HG03432 (cell line): ENCODE measurements at regions not wholly inside any gene's neighbourhood (a gene's known extent, or its start where the extent isn't known, plus 50 kb on each side); places are given as distances from the start of the nearest gene placed in this dataset.

ENCODE experiments used
- ATAC-seq: cut with Tn5 transposase; IDR thresholded peaks from one replicate; pipeline ENCODE4 v1.9.1; 2021; ENCODE audit warnings: mild to moderate bottlenecking, moderate library complexity; ENCODE audit not compliant: unreplicated experiment

DNA sequence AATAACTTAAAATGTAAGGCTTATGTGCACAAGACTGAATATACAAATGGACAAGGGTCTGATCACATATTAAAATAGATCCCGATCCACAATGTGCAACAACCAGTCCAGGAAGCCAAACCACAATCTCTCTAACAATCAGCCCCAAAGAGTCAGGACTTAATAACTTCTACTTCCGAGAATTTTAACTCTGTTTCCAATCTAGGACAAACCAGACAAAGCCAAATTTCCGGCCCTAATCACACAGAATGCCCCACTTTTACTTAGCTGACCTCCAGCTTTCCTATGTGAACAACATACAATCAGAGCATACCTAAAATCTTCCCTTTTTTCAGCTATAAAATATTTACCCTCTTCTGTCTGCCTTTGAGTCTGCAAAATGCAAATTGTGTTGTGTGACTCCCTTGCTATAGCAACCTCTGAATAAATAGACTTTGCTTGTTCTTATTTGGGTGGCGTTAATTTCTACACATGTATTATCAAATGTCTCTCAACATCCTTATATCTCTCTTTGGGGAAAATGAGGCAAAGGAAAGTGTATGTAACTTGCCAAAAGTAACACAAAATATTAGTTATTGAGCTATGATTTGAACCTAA lies 381.9 kb upstream of the MC4R start:
- ATAC-seq = no peak

DNA sequence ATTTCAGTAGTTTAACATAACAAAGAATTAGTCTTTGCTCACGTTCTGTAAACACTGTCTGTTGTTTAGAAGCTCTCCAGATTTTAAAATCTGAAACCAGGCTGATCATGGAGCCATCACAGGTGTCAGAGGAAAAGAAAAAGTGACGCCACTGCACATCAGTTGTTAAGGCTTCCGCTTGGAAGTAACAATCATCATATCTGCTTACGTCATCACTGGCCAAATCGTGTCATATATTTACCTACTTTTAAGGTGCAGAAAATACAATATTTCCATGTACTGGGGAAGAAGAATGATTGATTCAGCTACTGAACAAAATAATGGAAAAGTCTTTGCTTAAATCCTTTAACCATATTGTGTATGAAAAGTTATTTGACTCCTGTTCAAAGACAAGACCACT lies 382.6 kb upstream of the MC4R start:
- no peak for ATAC-seq

DNA sequence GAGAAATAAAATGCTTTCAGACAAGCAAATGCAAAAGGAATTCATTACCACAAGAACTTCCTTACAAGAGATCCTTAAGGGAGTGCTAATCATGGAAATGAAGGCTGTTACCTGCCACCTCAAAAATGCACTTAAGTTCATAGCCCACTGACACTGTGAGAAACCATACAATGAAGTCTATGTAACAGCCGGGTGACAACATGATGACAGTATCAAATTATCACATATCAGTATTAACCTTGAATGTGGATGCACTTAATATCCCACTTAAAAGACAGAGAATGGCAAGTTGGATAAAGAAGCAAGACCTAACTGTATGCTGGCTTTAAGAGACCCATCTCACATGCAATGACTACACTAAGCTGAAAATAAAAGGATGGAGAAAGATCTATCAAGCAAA lies 403.4 kb upstream of the MC4R start:
- no peak for ATAC-seq

DNA sequence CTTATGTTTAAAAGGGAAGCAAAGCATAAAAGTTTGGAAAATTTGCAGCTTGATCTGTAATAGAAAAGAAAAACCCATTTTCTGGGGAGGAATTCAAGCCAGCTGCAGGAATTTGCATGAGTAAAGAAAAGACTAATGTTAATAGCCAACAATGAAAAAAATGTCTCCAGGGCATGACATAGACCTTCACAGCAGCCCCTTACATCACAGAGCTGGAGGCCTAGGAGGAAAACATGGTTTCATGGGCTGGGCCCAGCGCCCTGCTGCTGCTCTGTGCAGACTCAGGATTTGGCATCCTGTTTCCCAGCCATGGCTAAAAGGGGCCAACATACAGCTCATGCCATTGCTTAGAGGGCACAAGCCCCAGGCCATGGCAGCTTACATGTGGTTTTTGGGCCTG lies 411.6 kb upstream of the MC4R start:
- no peak for ATAC-seq

DNA sequence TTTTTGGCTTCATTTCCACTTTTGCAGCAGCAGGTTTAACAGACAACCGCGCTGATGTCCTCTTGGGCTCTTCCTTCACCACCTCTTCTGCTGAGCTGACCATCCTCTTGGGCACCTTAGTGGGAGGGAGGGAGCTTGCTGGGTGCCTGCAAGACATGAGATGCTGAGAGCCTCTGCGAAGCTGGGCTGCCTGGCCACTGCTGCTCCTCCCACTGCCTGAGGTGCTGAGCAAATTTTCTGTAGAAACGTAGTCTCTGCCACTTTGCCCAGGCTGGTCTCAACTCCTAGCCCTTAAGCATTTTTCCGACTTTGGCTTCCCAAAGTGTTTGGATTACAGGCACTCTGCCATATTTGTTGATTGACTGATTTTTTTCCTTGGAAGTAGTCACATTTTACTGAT lies 422.2 kb upstream of the MC4R start:
- no peak for ATAC-seq

DNA sequence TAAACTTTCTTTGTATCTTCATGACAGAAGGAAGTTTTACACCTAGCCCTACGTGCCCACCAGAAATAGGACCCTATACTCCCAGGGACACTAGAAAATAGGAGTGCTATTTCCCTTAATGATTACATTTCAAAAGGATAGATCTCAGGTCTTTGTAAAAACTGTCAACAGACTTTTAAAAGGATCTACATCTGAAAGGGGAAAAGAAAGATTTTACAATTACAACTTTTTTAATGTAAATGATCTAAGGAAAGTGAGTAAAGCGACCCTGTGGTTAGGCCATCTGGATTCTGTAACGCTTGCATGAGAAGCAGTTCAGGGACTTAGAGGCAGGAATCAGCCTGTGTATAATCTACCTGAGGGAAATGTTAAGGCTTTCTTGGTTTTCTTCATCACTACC lies 431.8 kb upstream of the MC4R start:
- ATAC-seq = no peak

DNA sequence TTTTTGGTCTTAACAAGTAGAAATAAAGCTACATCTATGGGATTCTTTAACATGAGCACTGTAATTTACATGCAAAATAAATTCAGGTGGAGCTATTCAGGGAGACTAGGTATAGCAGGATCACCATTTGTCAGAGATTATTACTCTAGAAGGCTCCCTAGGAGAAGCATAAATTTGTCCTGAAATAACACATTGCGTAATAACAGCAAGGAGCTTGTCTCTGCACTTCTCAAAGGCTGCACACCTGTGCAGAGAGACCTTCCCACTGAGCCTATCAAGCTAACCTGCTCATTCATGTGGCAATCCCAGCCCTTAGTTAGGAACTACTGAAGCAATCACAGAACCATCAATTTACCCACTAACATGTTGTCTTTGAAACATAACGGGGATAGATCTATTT lies 437.4 kb upstream of the MC4R start:
- ATAC-seq = no peak

DNA sequence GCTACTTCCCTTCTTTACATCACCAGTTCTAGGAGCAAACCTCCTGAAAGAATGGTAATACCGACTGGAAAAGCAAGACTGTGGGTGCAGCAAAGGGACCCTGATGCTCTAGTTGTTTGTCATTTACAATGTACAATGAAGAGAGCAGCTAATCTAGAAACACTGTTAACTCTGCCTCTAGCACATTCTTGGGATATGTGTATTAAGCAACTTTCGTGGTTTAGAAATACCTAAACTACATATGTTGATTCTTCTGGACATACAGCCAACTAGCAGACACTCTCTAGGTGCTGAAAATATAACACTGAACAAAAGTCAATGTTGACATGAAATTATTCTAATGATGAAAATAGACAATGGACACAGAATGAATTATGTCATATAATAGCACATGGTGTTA lies 440.3 kb upstream of the MC4R start:
- no peak for ATAC-seq

DNA sequence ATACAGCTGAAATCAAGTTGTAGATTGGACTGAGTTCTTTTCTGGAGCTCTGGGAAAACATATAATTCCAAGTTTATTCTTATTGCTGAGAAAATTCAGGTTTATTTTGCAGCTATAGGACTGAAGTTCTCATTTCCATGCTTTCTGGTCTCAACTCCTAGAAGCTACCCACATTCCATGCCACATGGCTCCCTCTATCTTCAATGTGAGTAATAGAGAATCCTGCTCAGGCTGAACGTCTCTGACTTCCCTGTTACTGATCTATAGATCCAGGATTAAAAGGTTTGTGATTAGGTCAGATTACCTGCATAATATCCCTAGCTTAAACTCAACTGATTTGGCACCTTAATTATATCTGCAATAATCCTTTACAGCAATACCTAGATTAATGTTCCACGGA lies 453.8 kb upstream of the MC4R start:
- no peak for ATAC-seq

DNA sequence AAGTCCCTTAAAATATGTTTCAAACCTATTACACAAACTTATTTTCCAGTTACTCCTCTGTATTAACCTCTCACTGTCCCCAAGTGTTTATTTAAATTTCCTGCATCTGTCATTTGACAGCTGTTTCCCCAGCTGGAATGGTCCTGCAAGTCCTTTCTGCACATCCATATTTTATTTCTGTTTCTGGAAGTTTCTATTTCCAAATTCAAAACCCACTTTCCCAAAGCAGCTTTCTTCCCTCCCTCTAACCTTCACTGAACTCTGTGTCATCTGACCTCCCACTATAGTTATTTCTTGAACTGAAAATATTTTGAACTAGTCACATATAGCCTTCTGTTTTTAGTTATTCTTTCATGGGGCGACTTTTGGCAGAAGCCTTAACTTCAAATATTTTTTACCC lies 459.4 kb upstream of the MC4R start:
- ATAC-seq = no peak

DNA sequence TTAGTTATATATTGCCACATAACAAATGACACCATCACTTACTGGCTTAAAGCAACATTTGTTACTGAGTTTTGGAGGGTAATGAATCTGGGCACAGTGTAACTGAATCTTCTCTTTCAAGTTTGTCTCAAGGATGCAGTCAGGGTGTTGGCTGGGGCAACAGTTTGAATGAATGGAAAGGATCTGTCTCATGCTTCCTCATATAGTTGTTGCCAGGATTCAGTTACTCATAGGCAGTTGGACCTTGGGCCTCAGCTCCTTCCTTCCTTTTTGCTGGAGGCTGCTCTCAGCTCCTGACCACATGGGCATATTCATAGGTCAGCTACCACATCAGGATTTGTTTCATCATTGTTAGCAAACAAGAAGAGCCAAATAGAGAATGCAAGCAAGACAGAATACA lies 466.1 kb upstream of the MC4R start:
- ATAC-seq = no peak

DNA sequence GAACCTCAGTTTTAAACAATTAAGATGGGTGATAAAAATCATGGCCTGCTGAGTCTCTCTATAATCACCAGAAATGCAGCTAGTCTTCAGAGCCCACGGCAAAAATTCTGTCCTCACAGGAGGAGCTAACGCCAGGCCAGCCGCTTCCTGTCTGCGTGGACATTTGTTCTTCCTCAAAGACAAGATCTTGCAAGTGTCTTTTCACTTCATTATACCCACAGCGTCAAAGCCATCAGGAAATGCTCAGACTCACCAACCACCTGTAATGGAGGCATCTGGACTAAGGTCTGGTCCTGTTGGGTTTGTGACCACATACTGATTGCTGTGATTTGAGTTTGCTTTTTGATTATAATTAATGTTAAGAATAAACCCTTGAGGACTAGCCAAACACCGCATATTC lies 473.8 kb upstream of the MC4R start:
- ATAC-seq = no peak

DNA sequence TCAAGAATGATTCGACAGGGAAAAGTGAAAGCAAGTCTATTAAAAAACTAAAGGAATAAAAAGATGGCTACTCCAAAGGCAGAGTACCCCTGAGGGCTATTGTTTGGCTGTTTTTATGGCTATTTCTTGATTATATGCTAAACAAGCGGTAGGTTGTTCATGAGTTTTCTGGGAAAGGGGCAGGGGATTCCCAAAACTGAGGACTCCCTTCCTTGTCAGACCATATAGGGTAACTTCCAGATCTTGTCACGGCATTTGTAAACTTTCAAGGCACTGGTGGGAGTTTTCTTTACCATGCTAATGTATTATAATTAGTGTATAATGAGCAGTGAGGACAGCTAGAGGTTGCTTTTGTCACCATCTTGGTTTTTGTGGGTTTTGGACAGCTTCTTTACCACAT lies 474.9 kb upstream of the MC4R start:
- ATAC-seq = no peak

DNA sequence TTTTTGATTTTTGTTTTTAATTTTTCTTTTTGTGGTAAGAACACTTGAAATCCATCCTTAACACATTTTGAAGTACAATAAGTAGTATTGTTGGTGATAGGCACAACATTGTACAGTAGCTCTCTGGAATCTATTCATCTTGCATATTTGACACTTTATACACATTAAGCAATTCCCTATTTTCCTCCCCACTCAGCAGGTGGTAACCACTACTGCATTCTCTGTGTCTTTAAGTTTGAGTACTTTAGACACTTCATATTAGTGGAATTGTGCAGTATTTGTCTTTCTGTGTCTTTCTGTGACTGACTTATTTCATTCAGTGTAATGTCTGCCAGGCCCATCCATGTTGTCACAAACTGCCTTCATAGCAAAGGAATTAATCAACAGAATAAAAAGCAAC lies 471.7 kb upstream of the CDH20 start:
- no peak for ATAC-seq

DNA sequence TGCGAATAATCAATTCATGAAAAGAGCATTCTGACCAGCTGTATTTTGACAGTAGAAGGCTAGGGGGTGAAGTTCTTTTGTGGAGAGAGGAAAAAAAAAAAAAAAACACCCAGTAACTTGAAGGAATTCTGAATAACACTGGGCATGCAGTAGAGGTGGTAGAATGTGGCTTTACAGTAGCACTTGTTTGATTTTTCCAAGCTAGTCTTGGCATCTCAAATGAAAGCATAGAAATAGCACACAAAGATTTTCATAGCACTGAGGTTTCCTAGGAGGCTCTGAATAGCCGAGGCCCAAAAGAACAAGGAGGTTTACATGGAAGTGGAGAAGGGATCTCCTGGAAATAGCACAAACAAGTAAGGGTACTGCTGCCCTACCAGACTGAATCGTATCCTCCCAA lies 470.2 kb upstream of the CDH20 start:
- ATAC-seq = no peak

DNA sequence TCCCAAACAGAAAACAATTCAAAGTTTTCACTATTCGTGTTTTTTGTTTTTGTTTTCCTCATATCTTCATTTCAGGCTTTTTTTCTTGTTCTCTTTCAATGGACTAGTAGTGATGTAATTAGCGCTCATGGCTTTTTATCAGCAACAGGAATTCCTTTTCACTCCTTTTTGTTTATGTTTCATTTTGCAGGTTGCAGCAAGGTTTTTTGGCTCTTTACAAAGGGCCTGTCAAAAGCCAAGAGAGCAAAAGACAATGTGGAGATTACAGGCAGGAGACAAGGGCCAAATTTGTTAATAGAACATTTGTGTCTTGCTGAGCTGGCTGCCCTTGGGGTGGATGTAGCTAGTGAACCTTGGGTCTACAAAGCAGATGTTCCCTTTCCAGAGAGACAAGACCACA lies 467.4 kb upstream of the CDH20 start:
- ATAC-seq = no peak

DNA sequence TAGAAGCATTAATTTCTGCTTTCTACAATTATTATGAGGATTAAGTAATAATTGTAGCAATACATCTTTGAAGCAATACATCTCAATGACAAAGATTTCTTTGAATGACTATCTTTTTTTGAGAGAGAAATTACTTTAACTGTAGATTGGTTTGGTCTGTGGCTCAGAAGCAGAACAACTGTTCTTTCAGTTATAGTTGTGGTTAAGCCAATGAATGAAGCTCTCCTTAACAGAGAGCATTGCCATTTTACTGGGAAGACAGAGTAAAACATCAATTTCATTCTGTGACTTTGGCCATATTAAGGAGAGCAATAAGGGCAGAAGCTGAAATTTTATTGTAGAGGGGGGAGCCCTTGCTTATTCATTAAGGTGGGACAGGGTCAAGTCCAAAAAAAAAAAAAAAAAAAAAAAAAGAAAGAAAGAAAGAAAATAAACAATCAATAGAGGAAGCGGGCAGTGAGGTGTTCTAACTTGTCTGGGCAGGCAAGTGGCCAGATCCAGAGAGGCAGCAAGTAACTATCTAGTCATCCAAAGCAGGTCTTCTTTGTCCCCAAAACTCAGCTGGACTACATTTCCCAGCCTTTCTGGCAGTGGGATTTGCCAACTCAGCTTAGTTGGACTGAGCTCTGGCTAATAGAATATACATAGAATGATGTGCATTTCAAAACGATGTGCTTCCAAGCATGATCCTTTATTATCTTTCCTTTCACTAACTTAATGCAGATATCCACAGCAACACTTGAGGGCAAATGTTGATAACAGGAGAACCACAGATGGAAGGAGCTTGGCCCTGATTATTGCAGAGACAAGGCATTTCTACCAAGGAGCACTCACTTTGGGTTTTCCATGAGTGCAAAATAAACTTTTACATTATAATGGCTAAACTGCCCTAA lies 462.7 kb upstream of the CDH20 start:
- ATAC-seq = peak; percentile 56

DNA sequence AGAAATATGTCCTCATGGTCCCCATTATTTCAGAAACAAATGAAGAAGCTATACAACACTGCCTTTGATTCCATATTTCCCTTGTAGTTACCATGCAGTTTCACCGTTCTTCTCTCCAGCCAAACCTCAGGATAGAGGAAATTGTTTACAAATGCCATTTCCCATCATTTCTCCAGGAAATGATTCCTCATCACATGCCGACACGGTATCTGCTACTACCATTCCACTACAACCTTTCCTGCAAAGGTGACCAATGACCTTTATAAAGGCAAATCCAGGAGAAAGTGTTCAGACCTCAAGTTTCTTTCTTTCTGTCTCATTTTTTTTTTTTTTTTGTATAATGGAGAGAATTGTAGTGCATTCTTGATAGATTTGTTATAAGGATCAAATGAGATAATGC lies 460.8 kb upstream of the CDH20 start:
- ATAC-seq = no peak

DNA sequence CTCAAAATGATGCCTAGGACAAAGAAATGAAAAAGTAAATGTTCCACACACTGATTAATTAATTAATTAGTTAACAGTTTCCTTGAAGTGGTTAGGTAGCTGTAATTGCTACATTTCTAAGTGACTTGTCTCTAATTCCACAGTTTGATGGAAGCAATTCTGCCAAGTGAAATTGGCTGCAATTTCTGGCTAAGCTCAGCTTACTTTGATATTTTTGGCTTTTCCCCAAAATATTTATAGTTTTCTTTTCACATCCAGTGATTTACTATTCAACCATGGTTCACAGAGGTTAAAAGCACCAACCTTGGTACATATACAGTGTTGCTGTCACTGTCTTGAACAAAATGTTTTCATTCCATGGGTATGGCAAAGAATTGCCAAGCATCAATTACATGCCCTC lies 459.5 kb upstream of the CDH20 start:
- no peak for ATAC-seq

DNA sequence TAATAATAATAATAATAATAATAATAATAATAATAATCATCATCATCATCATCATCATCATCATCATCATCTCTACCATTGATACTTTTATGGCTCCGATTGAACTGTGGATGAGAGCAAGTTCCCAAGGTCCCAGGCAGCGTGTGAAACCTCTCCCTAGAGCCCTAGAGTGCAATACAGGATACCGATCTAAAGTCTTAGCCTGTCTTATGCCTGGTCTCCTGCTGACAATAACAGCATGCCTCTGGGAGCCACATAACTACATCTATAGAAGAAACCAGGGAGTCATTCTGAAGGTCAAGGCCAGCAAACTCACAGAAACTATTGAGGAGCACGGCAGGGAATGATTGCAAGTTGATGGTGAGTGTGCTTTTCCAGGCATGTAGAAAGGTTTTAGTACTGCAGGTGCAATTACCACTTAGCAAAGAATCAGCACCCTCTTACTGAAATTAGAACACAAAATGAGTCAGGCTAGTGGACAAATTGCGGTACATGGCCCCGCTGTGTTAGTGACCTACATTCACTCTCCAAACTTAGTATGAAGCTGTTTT lies 457.2 kb upstream of the CDH20 start:
- no peak for ATAC-seq

DNA sequence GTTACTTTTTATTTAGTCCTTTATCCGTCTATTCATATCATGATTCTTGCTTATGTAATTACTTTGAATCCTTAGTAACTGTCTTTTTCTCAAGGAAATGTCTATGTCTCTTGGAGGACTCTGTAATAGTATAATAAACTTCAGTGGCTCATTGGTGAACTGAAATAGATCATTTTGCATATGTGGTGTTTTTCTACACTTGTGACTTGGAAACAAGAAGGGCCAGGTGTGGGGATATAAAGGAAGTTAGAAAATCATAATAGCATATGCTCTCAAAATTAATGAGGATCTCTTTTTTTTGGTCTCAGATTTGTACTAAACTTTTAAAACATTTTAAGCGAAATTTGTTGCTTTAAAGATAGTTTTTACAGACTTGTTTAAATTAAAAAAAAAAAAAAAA lies 453.0 kb upstream of the CDH20 start:
- no peak for ATAC-seq

DNA sequence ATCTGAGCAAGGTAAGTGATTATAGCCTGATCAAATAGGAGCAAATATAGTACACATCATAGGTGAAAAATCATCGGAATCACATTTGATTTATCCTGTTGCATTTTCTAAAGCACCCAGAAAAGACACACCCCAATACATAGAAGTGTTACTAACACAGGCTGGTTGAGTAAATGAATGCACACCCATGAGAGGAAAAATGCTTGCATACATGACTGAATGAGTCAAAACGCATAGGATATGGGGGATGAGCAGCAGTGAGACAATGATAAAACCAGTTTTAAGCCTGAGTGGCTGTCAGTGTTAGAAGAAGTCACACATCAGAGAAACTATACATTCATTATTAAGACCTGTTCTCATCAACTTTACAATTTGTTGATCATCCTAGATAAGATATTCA lies 449.6 kb upstream of the CDH20 start:
- ATAC-seq = no peak
